ENCODE measurements at regions not wholly inside any gene's neighbourhood (a gene's known extent, or its start where the extent isn't known, plus 50 kb on each side); places are given as distances from the start of the nearest gene placed in this dataset.
A peak's percentile ranks its signal among the peaks of the same experiment; 100 is the strongest.
"Not testable (repeated sequence)": the region's sequence is repeated elsewhere in the genome, so short reads cannot be mapped to it uniquely, and the experiment has no call there.

DNA sequence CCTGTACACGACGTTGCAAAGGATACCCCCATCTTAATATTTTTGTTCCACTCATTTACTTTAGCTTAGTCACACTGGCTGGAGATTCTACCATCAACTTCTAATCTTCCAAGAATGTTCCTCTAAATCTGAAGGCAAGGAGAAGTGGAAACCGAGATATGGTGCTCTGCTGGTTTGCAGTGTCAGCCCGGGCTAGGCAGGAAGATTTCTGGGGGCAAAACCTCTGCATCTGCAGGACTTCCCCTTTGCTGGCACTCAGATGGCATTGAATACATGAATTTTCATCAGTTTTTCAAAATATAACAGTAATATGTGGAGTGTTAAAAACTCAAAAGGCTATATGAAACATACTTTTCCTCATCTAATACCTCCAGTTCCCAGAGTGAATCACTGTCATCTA, 240.4 kb downstream of the RPLP1 start:
- no peak overlapping the region for H3K27ac ChIP-seq
- H3K4me3 ChIP-seq: no peak overlapping the region

DNA sequence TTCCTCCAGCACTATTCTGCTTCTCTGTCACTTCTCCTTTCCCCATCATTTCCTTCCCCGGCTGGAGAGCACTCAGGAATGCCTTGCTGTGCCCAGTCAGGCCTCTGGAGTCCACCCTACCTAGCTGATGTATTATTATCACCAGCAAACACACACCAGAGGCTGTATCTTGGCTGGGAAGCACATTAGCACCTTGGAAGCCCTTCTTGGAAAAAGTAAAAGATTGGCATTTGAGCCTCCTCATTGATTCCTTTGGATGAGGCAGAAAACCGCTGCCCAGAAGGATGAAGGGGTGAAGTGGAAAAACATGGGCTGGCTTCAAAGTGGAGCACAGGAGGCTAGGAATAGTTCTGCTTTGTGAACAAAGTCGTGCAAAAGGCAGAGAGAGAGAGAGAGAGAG, 244.3 kb downstream of the RPLP1 start:
- H3K4me3 ChIP-seq: no peak overlapping the region
- H3K27ac ChIP-seq: no peak overlapping the region

GRCh38 chr15:69697916-69698315, 245.3 kb downstream of the RPLP1 start:
- no peak overlapping the region for H3K4me3 ChIP-seq
- H3K27ac ChIP-seq: no peak overlapping the region

DNA sequence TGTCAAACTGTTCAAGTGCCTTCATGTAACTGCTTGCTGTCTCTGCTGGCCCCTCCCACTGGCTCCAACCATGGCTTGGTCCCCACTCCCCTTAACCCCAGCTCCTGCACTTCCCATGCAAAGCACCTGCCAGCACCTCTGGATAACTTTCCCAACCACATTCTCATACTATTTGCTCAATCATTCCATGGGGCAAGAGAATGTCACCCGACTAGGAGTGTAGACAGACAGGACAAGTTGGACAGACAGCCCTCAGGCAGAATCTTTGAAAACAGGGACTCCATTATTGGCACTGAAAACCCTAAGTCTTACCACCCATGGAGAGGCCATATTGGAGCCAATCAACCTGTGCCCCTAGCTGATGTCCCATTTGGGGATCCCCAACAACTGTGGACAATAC, 246.5 kb downstream of the RPLP1 start:
- Histone ChIP-seq H3K27ac (no peak overlapping the region), H3K4me3 (no peak overlapping the region)

DNA sequence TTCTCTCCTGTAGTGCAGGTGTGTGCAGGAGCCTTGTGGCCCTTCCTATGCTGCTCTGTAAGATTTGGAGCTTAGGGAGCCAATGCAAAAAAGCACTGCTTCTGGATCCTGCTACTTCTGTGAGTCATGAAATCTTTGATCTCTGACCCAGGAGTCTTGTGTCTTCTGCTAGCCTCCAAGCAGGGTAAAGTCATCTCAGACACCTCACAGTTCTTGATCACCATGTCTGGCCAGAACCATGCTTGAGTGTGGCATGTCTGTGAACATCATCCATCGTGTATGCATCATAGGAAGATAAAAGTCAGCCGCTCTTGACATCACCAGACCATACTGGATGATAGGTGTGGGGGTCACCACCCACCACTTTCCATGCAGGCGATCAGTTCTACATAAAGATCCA, 247.8 kb downstream of the RPLP1 start:
- Histone ChIP-seq H3K4me3 (no peak overlapping the region), H3K27ac (no peak overlapping the region)

DNA sequence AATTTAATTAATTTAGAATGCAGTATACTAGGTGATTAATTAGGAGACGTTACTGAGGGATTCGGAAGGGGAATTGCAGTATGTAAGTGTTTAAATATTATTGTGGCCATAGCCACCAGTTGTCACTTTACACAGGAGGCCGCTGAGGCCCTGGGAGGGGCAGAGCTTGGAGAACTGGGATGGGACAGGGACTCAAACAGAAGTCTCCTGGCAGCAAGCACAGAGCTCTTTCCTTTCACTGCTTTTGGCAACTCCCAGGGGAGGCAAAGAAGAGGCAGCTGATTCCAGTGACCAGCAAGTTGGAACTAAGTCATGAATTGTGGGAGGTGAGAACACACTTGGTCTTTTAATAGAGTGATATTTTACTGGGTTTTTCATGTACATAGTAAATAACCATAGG, 248.6 kb downstream of the RPLP1 start:
- no peak overlapping the region for H3K27ac ChIP-seq

DNA sequence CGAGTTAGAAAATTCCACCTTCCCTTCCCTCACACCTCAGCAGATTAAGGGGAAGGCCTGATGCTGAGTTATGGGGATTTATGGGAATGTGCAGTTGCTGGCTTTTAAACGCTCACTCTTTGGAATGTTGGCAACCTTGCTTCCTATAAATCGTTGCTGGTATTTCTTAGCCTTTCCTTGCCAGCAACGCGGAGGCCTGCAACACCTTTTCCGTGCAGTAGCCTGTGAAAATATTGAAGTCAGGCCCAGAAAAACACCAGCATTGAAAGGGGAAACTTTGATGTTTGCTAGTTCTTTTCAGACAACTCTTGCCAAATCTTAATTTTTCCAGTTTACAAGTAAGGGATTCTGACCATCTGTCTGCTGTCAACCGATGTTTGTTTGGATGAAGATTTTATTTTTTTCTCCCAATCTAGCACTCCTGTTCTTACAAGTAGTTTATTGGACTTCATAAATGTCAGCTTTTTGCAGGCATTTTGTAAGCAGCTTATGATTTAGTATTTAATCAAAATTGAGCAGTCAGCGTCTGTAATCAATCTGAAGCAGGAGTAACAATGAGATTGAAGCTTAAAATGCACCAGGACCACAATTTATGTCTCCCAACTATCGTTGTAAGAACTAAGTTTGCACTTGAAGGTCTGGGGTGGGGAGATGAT, 251.0 kb downstream of the RPLP1 start:
- H3K27ac ChIP-seq: no peak overlapping the region
- no peak overlapping the region for H3K4me3 ChIP-seq

More for the DNA sequence above, 248.6 kb downstream of the RPLP1 start:
- no peak overlapping the region for H3K4me3 ChIP-seq

DNA sequence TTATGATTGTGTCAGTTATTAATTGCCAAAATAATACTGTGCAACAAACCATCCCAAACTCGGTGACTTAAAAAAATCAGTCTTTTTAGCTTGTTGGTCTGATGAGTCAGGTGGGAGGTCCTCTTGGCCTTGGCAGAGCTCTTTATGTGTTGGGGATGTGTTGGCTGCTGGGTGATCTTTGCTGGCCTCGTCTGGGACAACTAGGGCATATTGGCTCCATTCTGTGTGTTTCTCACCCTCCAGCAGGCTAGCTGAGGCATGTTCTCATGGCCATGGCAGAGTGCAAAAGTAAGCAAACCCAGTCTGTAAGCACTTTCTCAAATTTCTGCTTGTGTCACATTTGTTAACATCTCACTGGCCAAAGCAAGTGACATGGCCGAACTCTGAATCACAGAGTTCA, 251.6 kb downstream of the RPLP1 start:
- no peak overlapping the region for H3K27ac ChIP-seq
- no peak overlapping the region for H3K4me3 ChIP-seq

- no peak overlapping the region for H3K27ac ChIP-seq
- H3K4me3 ChIP-seq: no peak overlapping the region
Measured at GRCh38 chr15:69704700-69705099, 252.1 kb downstream of the RPLP1 start.

DNA sequence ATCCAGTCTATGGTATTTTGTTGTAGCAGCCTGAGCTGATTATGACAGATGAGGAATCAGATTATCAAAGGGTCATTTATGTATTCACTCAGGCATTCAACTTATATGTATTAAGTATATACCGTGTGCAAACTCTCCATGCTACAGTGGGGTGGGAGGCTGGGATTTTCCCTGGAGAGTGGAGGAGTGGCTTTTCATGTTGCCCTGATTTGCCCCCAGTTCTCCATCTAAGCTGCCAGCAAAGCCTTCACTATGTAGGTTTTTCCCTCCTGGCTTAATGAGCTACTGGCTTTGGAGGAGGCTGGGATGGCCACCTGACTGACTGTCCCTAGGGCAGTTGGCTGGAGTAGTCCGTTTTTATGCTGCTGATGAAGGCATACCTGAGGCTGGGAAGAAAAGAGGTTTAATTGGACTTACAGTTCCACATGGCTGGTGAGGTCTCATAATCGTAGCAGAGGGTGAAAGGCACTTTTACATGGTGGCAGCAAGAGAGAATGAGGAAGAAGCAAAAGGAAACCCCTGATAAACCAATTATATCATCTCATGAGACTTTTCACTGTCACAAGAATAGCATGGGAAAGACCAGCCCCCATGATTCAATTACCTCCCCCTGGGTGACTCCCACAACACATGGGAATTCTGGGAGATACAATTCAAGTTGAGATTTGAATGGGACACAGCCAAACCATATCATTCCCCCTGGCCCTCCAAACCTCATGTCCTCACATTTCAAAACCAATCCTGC, 253.9 kb downstream of the RPLP1 start:
- no peak overlapping the region for H3K27ac ChIP-seq
- H3K4me3 ChIP-seq: no peak overlapping the region

DNA sequence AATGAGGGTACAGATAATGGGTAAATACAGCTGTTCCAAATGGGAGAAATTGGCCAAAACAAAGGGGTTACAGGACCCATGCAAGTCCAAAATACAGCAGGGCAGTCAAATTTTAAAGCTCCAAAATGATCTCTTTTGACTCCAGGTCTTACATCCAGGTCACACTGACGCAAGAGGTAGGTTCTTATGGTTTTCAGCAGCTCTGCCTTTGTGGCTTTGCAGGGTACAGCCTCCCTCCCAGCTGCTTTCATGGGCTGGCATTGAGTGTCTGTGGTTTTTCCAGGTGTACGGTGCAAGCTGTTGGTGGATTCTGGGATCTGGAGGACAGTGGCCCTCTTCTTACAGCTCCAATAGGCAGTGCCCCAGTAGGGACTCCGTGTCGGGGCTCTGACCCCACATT, 254.6 kb downstream of the RPLP1 start:
- not testable (repeated sequence) for H3K4me3 ChIP-seq, H3K27ac ChIP-seq

DNA sequence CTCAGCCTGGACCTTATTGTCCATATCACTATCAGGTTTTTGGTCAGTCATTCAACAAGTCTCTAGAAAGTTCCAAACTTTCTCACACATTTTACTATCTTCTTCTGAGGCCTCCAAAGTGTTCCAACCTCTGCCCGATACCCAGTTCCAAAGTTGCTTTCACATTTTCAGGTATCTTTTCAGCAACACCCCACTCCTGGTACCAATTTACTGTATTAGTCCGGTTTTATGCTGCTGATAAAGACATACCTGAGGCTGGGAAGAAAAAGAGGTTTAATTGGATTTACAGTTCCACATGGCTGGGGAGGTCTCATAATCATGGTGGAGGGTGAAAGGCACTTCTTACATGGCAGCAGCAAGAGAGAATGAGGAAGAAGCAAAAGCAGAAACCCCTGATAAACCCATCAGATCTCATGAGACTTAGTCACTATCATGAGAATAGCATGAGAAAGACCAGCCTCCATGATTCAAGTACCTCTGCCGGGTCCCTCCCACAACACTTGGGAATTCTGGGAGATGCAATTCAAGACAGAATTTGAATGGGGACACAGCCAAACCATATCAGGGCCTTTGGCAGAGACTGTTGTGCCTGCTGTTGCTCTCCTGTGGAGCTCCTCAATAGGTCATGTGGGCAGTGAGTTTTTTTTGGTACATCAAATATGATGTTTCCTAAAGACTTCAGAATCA, 256.0 kb downstream of the RPLP1 start:
- not testable (repeated sequence) for H3K27ac ChIP-seq, H3K4me3 ChIP-seq

DNA sequence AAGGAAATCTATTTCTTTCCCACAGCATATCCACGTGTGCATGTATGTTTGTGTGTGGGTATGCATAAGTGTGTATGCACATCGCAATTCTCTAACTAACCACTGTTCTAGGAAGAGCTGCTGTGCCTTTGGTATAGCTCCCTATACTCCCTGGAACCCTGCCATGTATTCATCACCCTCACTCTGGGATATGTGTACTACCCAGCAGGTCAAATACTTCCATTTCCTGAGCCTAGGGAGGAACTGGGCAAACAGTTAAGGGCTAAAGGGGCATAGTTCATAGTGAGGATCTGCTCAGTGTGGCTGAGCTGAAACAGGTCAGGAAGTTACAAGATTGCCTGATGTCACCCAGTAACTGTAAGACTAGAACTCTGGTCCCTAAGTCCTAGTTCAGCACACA, 260.4 kb downstream of the RPLP1 start:
- no peak overlapping the region for H3K4me3 ChIP-seq

DNA sequence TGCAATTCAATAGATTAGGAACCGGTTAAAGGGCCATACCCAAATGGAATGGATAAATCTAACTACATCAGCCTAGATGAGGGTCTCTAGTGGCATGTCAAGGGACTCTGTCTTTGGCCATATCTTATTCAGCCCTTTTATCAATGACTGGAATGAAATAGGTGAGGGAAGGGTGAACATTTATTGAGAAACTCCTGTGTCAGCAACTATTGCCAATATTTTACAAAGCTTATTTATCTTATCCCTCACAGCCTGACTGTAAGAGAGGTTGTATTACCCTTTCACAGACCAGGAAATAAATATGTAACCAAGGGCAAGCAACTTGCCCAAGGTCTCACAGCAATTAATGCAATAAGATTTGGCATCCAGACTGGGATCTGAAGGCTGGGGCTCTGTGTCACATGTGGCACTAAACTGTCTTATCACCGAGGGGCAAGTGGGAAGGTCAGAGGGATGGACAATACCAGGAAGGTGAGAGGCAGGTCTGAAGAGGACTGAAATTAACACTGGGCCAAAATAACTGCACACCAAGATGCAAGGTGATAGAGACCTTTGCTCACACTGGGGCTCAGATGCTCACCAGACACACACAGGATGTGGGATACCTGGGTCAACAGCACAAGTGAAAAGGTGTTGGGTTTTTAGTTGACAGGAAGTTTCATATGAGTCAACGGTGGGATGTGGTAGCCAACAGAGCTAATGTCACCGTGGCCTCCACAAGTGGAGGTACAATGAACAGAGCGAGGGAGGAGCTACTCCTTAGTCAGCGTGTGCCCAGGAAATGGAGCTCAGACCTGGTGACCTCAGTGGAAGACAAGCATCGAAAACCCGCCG, 261.3 kb downstream of the RPLP1 start:
- peak overlapping the region in 11 of 21 experiments; percentile 2 to 76 (median 39) for H3K27ac ChIP-seq
- no peak overlapping the region for H3K4me3 ChIP-seq

More for the DNA sequence above, 260.4 kb downstream of the RPLP1 start:
- peak overlapping the region in 11 of 21 experiments; percentile 2 to 76 (median 45) for H3K27ac ChIP-seq

DNA sequence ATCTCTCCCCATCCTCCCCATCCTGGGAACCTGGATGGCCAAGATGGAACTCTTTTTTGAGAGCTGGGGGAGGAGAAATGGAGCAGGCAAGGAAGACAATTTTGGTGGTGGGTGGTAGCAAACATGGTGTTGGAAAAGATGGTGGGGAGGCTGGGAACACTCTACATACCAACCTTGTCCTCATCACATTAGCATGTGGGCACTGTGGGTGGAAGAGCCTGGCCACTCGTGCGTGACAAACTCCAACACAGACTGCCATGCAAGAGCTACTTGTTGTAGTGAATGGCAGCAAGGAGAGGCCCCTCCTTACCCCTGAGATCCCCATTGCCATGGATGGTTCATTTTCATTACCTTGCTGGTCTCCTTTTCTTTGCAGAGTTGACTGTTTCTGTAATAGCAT, 262.6 kb downstream of the RPLP1 start:
- H3K27ac ChIP-seq: peak overlapping the region in 4 of 21 experiments; percentile 15 to 61 (median 42)

DNA sequence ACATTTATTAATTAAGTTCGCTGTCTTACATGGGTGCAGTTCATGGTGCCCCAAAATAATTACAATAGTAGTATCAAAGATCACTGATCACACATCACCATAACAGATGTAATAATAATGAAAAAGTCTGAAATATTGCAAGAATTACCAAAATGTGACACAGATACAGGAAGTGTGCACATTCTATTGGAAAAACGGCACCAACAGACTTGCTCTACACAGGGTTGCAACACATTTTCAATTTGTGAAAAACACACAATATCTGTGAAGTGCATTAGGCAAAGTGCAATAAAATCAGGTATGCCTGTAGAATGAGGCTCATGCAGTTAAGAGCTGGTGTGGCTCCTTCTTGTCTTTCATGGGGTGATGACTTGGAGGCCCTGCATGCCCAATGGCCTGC, 265.8 kb downstream of the RPLP1 start:
- Histone ChIP-seq H3K4me3 (no peak overlapping the region), H3K27ac (peak overlapping the region in 6 of 21 experiments; percentile 20 to 77 (median 44))

More for the DNA sequence above, 262.6 kb downstream of the RPLP1 start:
- no peak overlapping the region for H3K4me3 ChIP-seq

GRCh38 chr15:69718916-69719315, 266.3 kb downstream of the RPLP1 start:
- peak overlapping the region in 11 of 21 experiments; percentile 20 to 77 (median 39) for H3K27ac ChIP-seq
- no peak overlapping the region for H3K4me3 ChIP-seq

DNA sequence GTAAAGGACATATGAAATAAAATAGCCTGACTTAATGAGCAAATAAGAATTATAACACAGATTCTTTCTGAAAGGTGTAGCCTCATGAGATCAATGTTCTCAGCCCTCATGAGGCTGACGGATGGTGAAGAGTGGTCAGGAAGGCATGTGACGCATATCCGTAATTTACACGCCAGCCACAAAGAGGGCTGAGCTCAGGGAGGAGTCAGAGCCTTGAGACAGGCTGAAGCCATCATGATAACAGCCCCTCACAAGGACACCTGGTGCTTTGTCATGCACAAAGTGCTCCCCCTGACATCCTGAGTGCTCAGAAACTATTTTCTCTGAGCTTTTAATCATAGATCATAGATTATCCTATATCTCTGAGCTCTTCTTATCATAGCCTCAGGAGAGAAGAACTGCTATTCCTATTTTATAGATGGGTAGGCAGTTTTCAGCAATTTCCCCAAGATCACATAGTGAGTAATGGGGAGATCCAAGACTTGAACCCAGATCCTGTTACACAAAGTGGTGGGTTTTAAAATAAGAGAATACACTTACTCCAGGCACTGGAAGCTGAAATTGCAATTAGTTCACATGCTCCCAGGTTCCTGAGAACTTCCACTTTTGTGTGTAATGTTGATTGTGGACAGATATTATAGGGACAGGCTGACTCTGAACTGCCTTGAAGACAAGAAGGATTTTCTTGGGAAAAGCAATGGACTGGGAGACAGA, 267.1 kb downstream of the RPLP1 start:
- peak overlapping the region in 11 of 21 experiments; percentile 20 to 77 (median 43) for H3K27ac ChIP-seq

DNA sequence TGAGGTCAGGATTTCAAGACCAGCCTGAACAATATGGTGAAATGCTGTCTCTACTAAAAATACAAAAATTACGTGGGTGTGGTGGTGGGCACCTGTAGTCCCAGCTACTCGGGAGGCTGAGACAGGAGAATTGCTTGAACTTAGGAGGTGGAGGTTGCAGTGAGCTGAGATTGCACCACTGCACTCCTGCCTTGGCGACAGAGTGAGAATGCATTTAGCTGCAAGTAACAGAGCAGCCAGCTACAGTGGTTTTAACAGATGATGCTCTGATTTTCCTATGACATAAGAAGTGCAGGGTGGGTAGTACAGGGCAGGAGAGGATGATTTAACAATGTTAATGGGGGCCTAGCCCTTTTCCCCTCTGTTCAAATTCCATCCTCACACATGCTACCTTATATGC, 267.9 kb downstream of the RPLP1 start:
- H3K4me3 ChIP-seq: no peak overlapping the region
- peak overlapping the region in 11 of 21 experiments; percentile 21 to 83 (median 44) for H3K27ac ChIP-seq

More for the DNA sequence above, 267.1 kb downstream of the RPLP1 start:
- H3K4me3 ChIP-seq: no peak overlapping the region

Measured in skin epidermis (tissue), 12 donors.